Thoracic aorta (tissue), 2 donors: ENCODE measurements at regions not wholly inside any gene's neighbourhood (a gene's known extent, or its start where the extent isn't known, plus 50 kb on each side); places are given as distances from the start of the nearest gene placed in this dataset.

Experiments used
- ATAC-seq: fragments of 150-250 bp; one replicate; pipeline ENCODE4 v1.8.0; 2017; ENCODE audit warnings: low read depth; ENCODE audit not compliant: insufficient number of reproducible peaks, low FRiP score
- DNase-seq: peaks from one replicate; pipeline ENCODE4 v3.0.0-alpha.2; 2020; ENCODE audit warnings: low spot score
- H3K27ac ChIP-seq, 2 donors: fragments of 200-600 bp; sonication (generic); 1 replicate in 1 of 2; 2 replicates in 1 of 2; pipeline ENCODE4 v1.5.1; 2016; ENCODE audit warnings: mild to moderate bottlenecking in 2 of 2, moderate library complexity in 2 of 2
- H3K27me3 ChIP-seq: fragments of 200-600 bp; sonication (generic); replicated peaks from 2 replicates; pipeline ENCODE4 v1.6.0; 2016; ENCODE audit warnings: mild to moderate bottlenecking; ENCODE audit not compliant: insufficient read depth
- H3K36me3 ChIP-seq: fragments of 200-600 bp; sonication (generic); one replicate; pipeline ENCODE4 v1.5.1; 2016
- H3K4me1 ChIP-seq, 2 donors: fragments of 200-600 bp; sonication (generic); 1 replicate in 1 of 2; 2 replicates in 1 of 2; pipeline versions ENCODE4 v1.5.1 to v1.6.0; 2016; ENCODE audit warnings: low read depth in 2 of 2, mild to moderate bottlenecking in 1 of 2; ENCODE audit not compliant: control insufficient read depth in 1 of 2
- H3K4me3 ChIP-seq: fragments of 200-600 bp; sonication (generic); 2 replicates; pipeline ENCODE4 v1.5.1; 2016; ENCODE audit warnings: mild to moderate bottlenecking
- H3K9me3 ChIP-seq: fragments of 200-600 bp; sonication (generic); 2 replicates; pipeline ENCODE4 v1.5.1; 2016
- CTCF ChIP-seq: fragments of 200-600 bp; sonication (generic); IDR thresholded peaks from one replicate; pipeline ENCODE4 v1.5.1; 2019; ENCODE audit warnings: antibody characterized with exemption

- H3K4me1 ChIP-seq = no peaks in the 10 kb centered on the region
- TF ChIP-seq CTCF = no peak
- no peaks in the 10 kb centered on the region for H3K27me3 ChIP-seq
- H3K27ac ChIP-seq = no peak overlapping the region
- DNase-seq (no peak), ATAC-seq (no peak)
- H3K9me3 ChIP-seq = no peaks in the 10 kb centered on the region
- no peaks in the 10 kb centered on the region for H3K36me3 ChIP-seq
- no peak overlapping the region for H3K4me3 ChIP-seq
These were observed 59.0 kb upstream of the MINAR1 start for GRCh38 chr15:79373113-79373512.

GRCh38 chr15:79373728-79374127 is 58.4 kb upstream of the MINAR1 start:
- no peak for ATAC-seq
- H3K27ac ChIP-seq = no peak overlapping the region
- no peak for DNase-seq
- H3K36me3 ChIP-seq = no peaks in the 10 kb centered on the region
- H3K27me3 ChIP-seq = no peaks in the 10 kb centered on the region
- TF ChIP-seq CTCF = no peak
- no peak overlapping the region for H3K4me3 ChIP-seq
- no peaks in the 10 kb centered on the region for H3K4me1 ChIP-seq
- no peaks in the 10 kb centered on the region for H3K9me3 ChIP-seq

GRCh38 chr15:79376383-79376782 is 55.8 kb upstream of the MINAR1 start:
- Histone ChIP-seq H3K4me3 (no peak overlapping the region), H3K36me3 (no peaks in the 10 kb centered on the region), H3K4me1 (no peaks in the 10 kb centered on the region), H3K9me3 (no peaks in the 10 kb centered on the region), H3K27ac (no peak overlapping the region), H3K27me3 (no peaks in the 10 kb centered on the region)
- TF ChIP-seq CTCF = no peak
- ATAC-seq = no peak
- no peak for DNase-seq

- Histone ChIP-seq H3K36me3 (no peaks in the 10 kb centered on the region), H3K4me3 (no peak overlapping the region), H3K4me1 (no peaks in the 10 kb centered on the region), H3K27ac (no peak overlapping the region), H3K9me3 (no peaks in the 10 kb centered on the region), H3K27me3 (no peaks in the 10 kb centered on the region)
- DNase-seq = no peak
- TF ChIP-seq CTCF = no peak
- ATAC-seq = no peak
These were observed 53.6 kb upstream of the MINAR1 start for GRCh38 chr15:79378394-79379109.

- ATAC-seq (peak; percentile 60), DNase-seq (peak; percentile 39)
- Histone ChIP-seq H3K4me1 (no peaks in the 10 kb centered on the region), H3K36me3 (no peaks in the 10 kb centered on the region), H3K27ac (no peak overlapping the region), H3K4me3 (no peak overlapping the region), H3K9me3 (no peaks in the 10 kb centered on the region), H3K27me3 (no peaks in the 10 kb centered on the region)
- TF ChIP-seq CTCF = peak; percentile 87
These were observed 51.2 kb upstream of the MINAR1 start for GRCh38 chr15:79380755-79381497.
